Bone marrow (tissue), 2 donors: ENCODE measurements at regions not wholly inside any gene's neighbourhood (a gene's known extent, or its start where the extent isn't known, plus 50 kb on each side); places are given as distances from the start of the nearest gene placed in this dataset.
"Not testable (repeated sequence)": the region's sequence is repeated elsewhere in the genome, so short reads cannot be mapped to it uniquely, and the experiment has no call there.

Source experiments
- DNase-seq, 2 donors: peaks; one replicate each; lab custom pipeline; 2025; lab: John Stamatoyannopoulos, UW

- DNase-seq: no peak
Observed at GRCh38 chr10:31686599-31686998, 242.0 kb downstream of the ARHGAP12 start.

GRCh38 chr10:31683682-31684081 is 244.9 kb downstream of the ARHGAP12 start:
- DNase-seq: no peak

GRCh38 chr10:31679936-31680335 is 248.7 kb downstream of the ARHGAP12 start:
- no peak for DNase-seq

GRCh38 chr10:31678575-31679516 is 249.8 kb downstream of the ARHGAP12 start:
- no peak for DNase-seq

- DNase-seq: no peak
Observed at GRCh38 chr10:31678139-31678536, 250.5 kb downstream of the ARHGAP12 start.

GRCh38 chr10:31677195-31678138 is 251.2 kb downstream of the ARHGAP12 start:
- DNase-seq: no peak

GRCh38 chr10:31675726-31676125 is 252.9 kb downstream of the ARHGAP12 start:
- DNase-seq: no peak

GRCh38 chr10:31669357-31669756 is 259.3 kb downstream of the ARHGAP12 start:
- no peak for DNase-seq

- DNase-seq: no peak
Observed at GRCh38 chr10:31668326-31668725, 260.3 kb downstream of the ARHGAP12 start.

- DNase-seq: not testable (repeated sequence)
Observed at GRCh38 chr10:31665764-31666279, 262.8 kb downstream of the ARHGAP12 start.

- no peak for DNase-seq
Observed at GRCh38 chr10:31664803-31665202, 263.8 kb downstream of the ARHGAP12 start.

GRCh38 chr10:31664071-31664470 is 264.6 kb downstream of the ARHGAP12 start:
- DNase-seq: not testable (repeated sequence)

GRCh38 chr10:31660300-31660699 is 268.3 kb downstream of the ARHGAP12 start:
- no peak for DNase-seq

- no peak for DNase-seq
Observed at GRCh38 chr10:31659665-31660064, 269.0 kb downstream of the ARHGAP12 start.

- DNase-seq: no peak
Observed at GRCh38 chr10:31657434-31657872, 271.2 kb downstream of the ARHGAP12 start.

- no peak for DNase-seq
Observed at GRCh38 chr10:31656851-31657433, 271.7 kb downstream of the ARHGAP12 start.

- DNase-seq: no peak
Observed at GRCh38 chr10:31652038-31652437, 276.6 kb downstream of the ARHGAP12 start.

GRCh38 chr10:31650010-31650409 is 278.6 kb downstream of the ARHGAP12 start:
- no peak for DNase-seq

GRCh38 chr10:31648966-31649365 is 279.7 kb downstream of the ARHGAP12 start:
- no peak for DNase-seq

GRCh38 chr10:31647861-31648260 is 280.8 kb downstream of the ARHGAP12 start:
- no peak for DNase-seq

GRCh38 chr10:31646519-31646918 is 282.1 kb downstream of the ARHGAP12 start:
- DNase-seq: no peak

- DNase-seq: no peak
Observed at GRCh38 chr10:31645786-31646185, 282.8 kb downstream of the ARHGAP12 start.
